ENCODE measurements at regions not wholly inside any gene's neighbourhood (a gene's known extent, or its start where the extent isn't known, plus 50 kb on each side); places are given as distances from the start of the nearest gene placed in this dataset.

- Histone ChIP-seq H3K27me3 (ENCODE audit: insufficient read depth, low read length) (no peaks in the 10 kb centered on the region), H3K36me3 (ENCODE audit: insufficient read depth, low read length) (no peaks in the 10 kb centered on the region), H3K9ac (ENCODE audit: low read depth, low read length) (no peak overlapping the region), H3K9me3 (ENCODE audit: insufficient read depth, low read depth, low read length) (no peaks in the 10 kb centered on the region), H3K27ac (ENCODE audit: low read depth, low read length) (no peak overlapping the region), H3K4me1 (ENCODE audit: insufficient read depth, low read length) (no peaks in the 10 kb centered on the region), H3K4me3 (ENCODE audit: low read length) (no peak overlapping the region)
- 100% methylated on average over 1 of the region's 1 CpG for WGBS
Measured at GRCh38 chr14:30305346-30305745, 253.6 kb upstream of the G2E3 start.

GRCh38 chr14:30309405-30309804, 249.6 kb upstream of the G2E3 start:
- Histone ChIP-seq H3K9ac (ENCODE audit: low read depth, low read length) (no peak overlapping the region), H3K36me3 (ENCODE audit: insufficient read depth, low read length) (no peaks in the 10 kb centered on the region), H3K27me3 (ENCODE audit: insufficient read depth, low read length) (no peaks in the 10 kb centered on the region), H3K9me3 (ENCODE audit: insufficient read depth, low read depth, low read length) (no peaks in the 10 kb centered on the region), H3K4me3 (ENCODE audit: low read length) (no peak overlapping the region), H3K27ac (ENCODE audit: low read depth, low read length) (no peak overlapping the region), H3K4me1 (ENCODE audit: insufficient read depth, low read length) (no peaks in the 10 kb centered on the region)
- WGBS: 97% methylated on average over 2 of the region's 2 CpGs

GRCh38 chr14:30312214-30312613, 246.7 kb upstream of the G2E3 start:
- Histone ChIP-seq H3K4me1 (ENCODE audit: insufficient read depth, low read length) (no peaks in the 10 kb centered on the region), H3K4me3 (ENCODE audit: low read length) (no peak overlapping the region), H3K36me3 (ENCODE audit: insufficient read depth, low read length) (no peaks in the 10 kb centered on the region), H3K9ac (ENCODE audit: low read depth, low read length) (no peak overlapping the region), H3K9me3 (ENCODE audit: insufficient read depth, low read depth, low read length) (no peaks in the 10 kb centered on the region), H3K27me3 (ENCODE audit: insufficient read depth, low read length) (no peaks in the 10 kb centered on the region), H3K27ac (ENCODE audit: low read depth, low read length) (no peak overlapping the region)
- WGBS: 95% methylated on average over 1 of the region's 1 CpG

GRCh38 chr14:30317729-30318128, 241.2 kb upstream of the G2E3 start:
- Histone ChIP-seq H3K27me3 (ENCODE audit: insufficient read depth, low read length) (no peaks in the 10 kb centered on the region), H3K27ac (ENCODE audit: low read depth, low read length) (no peak overlapping the region), H3K36me3 (ENCODE audit: insufficient read depth, low read length) (no peaks in the 10 kb centered on the region), H3K4me1 (ENCODE audit: insufficient read depth, low read length) (no peaks in the 10 kb centered on the region; the same call in 1 of the 2 replicates), H3K9me3 (ENCODE audit: insufficient read depth, low read depth, low read length) (no peaks in the 10 kb centered on the region), H3K4me3 (ENCODE audit: low read length) (no peak overlapping the region), H3K9ac (ENCODE audit: low read depth, low read length) (no peak overlapping the region)
- WGBS: 93% methylated on average over 4 of the region's 4 CpGs

GRCh38 chr14:30322819-30323218, 236.1 kb upstream of the G2E3 start:
- no peak overlapping the region for H3K9ac ChIP-seq (ENCODE audit: low read depth, low read length)
- no peak overlapping the region for H3K27ac ChIP-seq (ENCODE audit: low read depth, low read length)
- peaks cover 7% of the 10 kb centered on the region for H3K4me1 ChIP-seq (ENCODE audit: insufficient read depth, low read length)
- no peaks in the 10 kb centered on the region for H3K9me3 ChIP-seq (ENCODE audit: insufficient read depth, low read depth, low read length)
- no peaks in the 10 kb centered on the region for H3K27me3 ChIP-seq (ENCODE audit: insufficient read depth, low read length)
- WGBS: 23% methylated on average over 1 of the region's 1 CpG
- H3K36me3 ChIP-seq (ENCODE audit: insufficient read depth, low read length): no peaks in the 10 kb centered on the region
- H3K4me3 ChIP-seq (ENCODE audit: low read length): no peak overlapping the region

GRCh38 chr14:30330033-30330432, 228.9 kb upstream of the G2E3 start:
- Histone ChIP-seq H3K4me1 (ENCODE audit: insufficient read depth, low read length) (no peaks in the 10 kb centered on the region), H3K9ac (ENCODE audit: low read depth, low read length) (no peak overlapping the region), H3K36me3 (ENCODE audit: insufficient read depth, low read length) (no peaks in the 10 kb centered on the region), H3K27ac (ENCODE audit: low read depth, low read length) (no peak overlapping the region), H3K27me3 (ENCODE audit: insufficient read depth, low read length) (no peaks in the 10 kb centered on the region), H3K9me3 (ENCODE audit: insufficient read depth, low read depth, low read length) (no peaks in the 10 kb centered on the region), H3K4me3 (ENCODE audit: low read length) (no peak overlapping the region)
- WGBS: 98% methylated on average over 4 of the region's 6 CpGs

- no peaks in the 10 kb centered on the region for H3K36me3 ChIP-seq (ENCODE audit: insufficient read depth, low read length)
- no peaks in the 10 kb centered on the region for H3K27me3 ChIP-seq (ENCODE audit: insufficient read depth, low read length)
- no peaks in the 10 kb centered on the region for H3K4me1 ChIP-seq (ENCODE audit: insufficient read depth, low read length)
- H3K27ac ChIP-seq (ENCODE audit: low read depth, low read length): no peak overlapping the region
- H3K9me3 ChIP-seq (ENCODE audit: insufficient read depth, low read depth, low read length): no peaks in the 10 kb centered on the region
- H3K9ac ChIP-seq (ENCODE audit: low read depth, low read length): no peak overlapping the region
- H3K4me3 ChIP-seq (ENCODE audit: low read length): no peak overlapping the region
Measured at GRCh38 chr14:30330445-30330844, 228.5 kb upstream of the G2E3 start.

GRCh38 chr14:30331030-30331429, 227.9 kb upstream of the G2E3 start:
- Histone ChIP-seq H3K36me3 (ENCODE audit: insufficient read depth, low read length) (no peaks in the 10 kb centered on the region), H3K9ac (ENCODE audit: low read depth, low read length) (no peak overlapping the region), H3K9me3 (ENCODE audit: insufficient read depth, low read depth, low read length) (no peaks in the 10 kb centered on the region), H3K27ac (ENCODE audit: low read depth, low read length) (no peak overlapping the region), H3K4me1 (ENCODE audit: insufficient read depth, low read length) (no peaks in the 10 kb centered on the region), H3K27me3 (ENCODE audit: insufficient read depth, low read length) (no peaks in the 10 kb centered on the region), H3K4me3 (ENCODE audit: low read length) (no peak overlapping the region)

- Histone ChIP-seq H3K36me3 (ENCODE audit: insufficient read depth, low read length) (no peaks in the 10 kb centered on the region), H3K9me3 (ENCODE audit: insufficient read depth, low read depth, low read length) (no peaks in the 10 kb centered on the region), H3K4me3 (ENCODE audit: low read length) (no peak overlapping the region), H3K27me3 (ENCODE audit: insufficient read depth, low read length) (no peaks in the 10 kb centered on the region), H3K27ac (ENCODE audit: low read depth, low read length) (no peak overlapping the region), H3K9ac (ENCODE audit: low read depth, low read length) (no peak overlapping the region), H3K4me1 (ENCODE audit: insufficient read depth, low read length) (no peaks in the 10 kb centered on the region)
Measured at GRCh38 chr14:30332374-30332773, 226.6 kb upstream of the G2E3 start.

DNA sequence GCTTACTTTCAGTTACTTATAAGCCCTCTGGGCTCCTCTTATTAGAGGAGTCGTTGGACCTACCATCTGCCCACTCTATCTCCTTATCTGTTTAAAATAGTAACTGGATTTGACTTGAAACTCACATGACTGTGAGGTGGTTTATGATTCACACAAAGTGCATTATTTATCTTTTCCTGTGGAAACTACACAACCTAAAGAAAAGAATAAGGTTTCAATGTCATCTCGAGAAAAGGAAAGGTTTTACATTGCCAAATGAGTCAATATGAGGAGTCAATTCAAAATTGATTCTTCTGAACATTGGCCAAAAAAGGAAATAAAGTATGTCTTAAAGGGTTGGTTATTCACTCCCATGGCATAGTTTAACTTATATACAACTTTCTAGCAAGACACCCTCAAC, 225.0 kb upstream of the G2E3 start:
- no peak overlapping the region for H3K9ac ChIP-seq (ENCODE audit: low read depth, low read length)
- no peak overlapping the region for H3K27ac ChIP-seq (ENCODE audit: low read depth, low read length)
- H3K4me1 ChIP-seq (ENCODE audit: insufficient read depth, low read length): no peaks in the 10 kb centered on the region
- H3K9me3 ChIP-seq (ENCODE audit: insufficient read depth, low read depth, low read length): no peaks in the 10 kb centered on the region
- no peak overlapping the region for H3K4me3 ChIP-seq (ENCODE audit: low read length)
- H3K27me3 ChIP-seq (ENCODE audit: insufficient read depth, low read length): no peaks in the 10 kb centered on the region
- 100% methylated on average over 1 of the region's 2 CpGs for WGBS
- no peaks in the 10 kb centered on the region for H3K36me3 ChIP-seq (ENCODE audit: insufficient read depth, low read length)

DNA sequence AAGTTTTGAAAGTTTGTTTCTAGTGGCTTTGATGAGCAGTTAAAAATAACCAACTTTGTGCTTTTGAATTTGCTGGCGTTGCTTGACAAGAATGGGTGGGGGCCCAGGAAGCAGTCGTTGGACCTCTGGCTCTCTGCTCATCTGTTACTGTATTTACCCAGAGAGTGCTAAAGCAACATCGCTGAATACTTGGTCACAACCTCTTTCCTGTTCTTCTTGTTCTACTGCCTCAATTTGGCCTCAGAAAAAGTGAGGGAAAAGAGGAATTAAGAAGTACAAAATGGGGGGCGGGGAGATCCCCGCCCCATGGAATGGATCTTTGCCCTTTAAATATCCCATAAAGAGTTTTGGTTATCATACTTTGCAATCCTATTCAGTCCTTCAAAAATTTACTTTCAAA, 221.5 kb upstream of the G2E3 start:
- WGBS: 94% methylated on average over 5 of the region's 5 CpGs
- H3K27ac ChIP-seq (ENCODE audit: low read depth, low read length): no peak overlapping the region
- no peaks in the 10 kb centered on the region for H3K4me1 ChIP-seq (ENCODE audit: insufficient read depth, low read length)
- no peaks in the 10 kb centered on the region for H3K36me3 ChIP-seq (ENCODE audit: insufficient read depth, low read length)
- H3K9me3 ChIP-seq (ENCODE audit: insufficient read depth, low read depth, low read length): no peaks in the 10 kb centered on the region
- no peak overlapping the region for H3K9ac ChIP-seq (ENCODE audit: low read depth, low read length)
- H3K4me3 ChIP-seq (ENCODE audit: low read length): no peak overlapping the region
- H3K27me3 ChIP-seq (ENCODE audit: insufficient read depth, low read length): no peaks in the 10 kb centered on the region

GRCh38 chr14:30339311-30339901, 219.6 kb upstream of the G2E3 start:
- Histone ChIP-seq H3K9me3 (ENCODE audit: insufficient read depth, low read depth, low read length) (no peaks in the 10 kb centered on the region), H3K9ac (ENCODE audit: low read depth, low read length) (no peak overlapping the region), H3K27me3 (ENCODE audit: insufficient read depth, low read length) (no peaks in the 10 kb centered on the region), H3K36me3 (ENCODE audit: insufficient read depth, low read length) (no peaks in the 10 kb centered on the region), H3K4me3 (ENCODE audit: low read length) (no peak overlapping the region), H3K27ac (ENCODE audit: low read depth, low read length) (no peak overlapping the region), H3K4me1 (ENCODE audit: insufficient read depth, low read length) (no peaks in the 10 kb centered on the region)
- 94% methylated on average over 6 of the region's 6 CpGs for WGBS
